ENCODE measurements at regions not wholly inside any gene's neighbourhood (a gene's known extent, or its start where the extent isn't known, plus 50 kb on each side); places are given as distances from the start of the nearest gene placed in this dataset.

- no peak for TF ChIP-seq CTCF (IDR thresholded peaks at IDR 0.05 in 8 of 11, conservative IDR thresholded peaks at IDR 0.05 in 3 of 11)
- no peak for TF ChIP-seq POLR2A (IDR thresholded peaks at IDR 0.05)
These were observed 128.3 kb upstream of the PLCXD3 start for GRCh38 chr5:41638685-41639084.

Data from spleen (tissue), 7 donors.